ENCODE measurements at regions not wholly inside any gene's neighbourhood (a gene's known extent, or its start where the extent isn't known, plus 50 kb on each side); places are given as distances from the start of the nearest gene placed in this dataset.

DNA sequence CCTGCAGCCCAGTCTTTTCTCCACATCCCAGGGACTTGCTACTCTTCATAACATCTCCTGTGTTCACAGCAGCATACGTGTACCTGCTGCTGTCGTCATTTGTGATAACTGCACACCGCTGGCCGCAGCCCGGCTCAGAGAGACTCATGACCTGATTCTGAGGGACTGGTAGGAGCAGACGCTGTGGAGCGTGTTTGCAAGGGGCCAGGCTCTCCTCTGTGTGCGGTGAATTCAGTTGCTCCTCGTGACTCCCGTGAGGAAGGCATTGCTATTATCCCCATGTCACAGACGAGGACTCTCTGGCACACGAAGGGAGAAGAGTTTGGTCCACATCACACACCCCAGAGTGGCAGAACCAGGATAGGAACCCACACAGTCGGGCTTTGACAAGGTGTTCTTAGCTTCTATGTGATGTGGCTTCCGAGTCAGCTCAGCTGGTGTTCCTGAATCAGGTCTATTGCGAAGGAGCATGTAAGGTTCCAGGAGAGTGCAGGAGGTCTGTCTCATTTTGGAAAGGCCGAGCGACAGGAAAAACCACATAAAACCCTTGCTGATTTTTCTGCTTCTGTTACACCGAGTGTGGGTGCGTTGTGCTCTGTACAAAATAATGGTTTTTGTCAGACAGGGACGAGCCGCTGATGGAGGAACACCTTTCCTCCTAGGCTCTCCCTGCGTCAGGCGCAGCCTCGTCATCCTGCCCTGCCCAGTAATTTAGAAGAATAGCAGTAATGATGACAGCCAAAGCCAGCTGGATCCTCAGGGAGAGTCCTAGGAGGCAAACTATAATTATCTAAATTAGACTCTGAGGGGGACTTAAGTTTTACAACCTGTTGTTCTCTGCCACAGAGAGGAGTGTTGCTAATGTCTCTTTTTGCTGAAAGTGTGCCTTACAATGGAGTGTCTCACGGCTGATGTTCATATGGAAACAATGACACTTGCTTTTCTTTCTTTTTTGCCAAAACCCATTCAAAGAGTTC is 157.5 kb upstream of the RGMA start:
- no peaks in the 10 kb centered on the region for H3K36me3 Mint-ChIP-seq (ENCODE audit: low read depth)
- H3K4me3 Mint-ChIP-seq: no peak overlapping the region
- DNase-seq (no peak), ATAC-seq (ENCODE audit: low read depth) (no peak)
- no peak overlapping the region for H3K27ac Mint-ChIP-seq
- TF ChIP-seq, protein P1, sequence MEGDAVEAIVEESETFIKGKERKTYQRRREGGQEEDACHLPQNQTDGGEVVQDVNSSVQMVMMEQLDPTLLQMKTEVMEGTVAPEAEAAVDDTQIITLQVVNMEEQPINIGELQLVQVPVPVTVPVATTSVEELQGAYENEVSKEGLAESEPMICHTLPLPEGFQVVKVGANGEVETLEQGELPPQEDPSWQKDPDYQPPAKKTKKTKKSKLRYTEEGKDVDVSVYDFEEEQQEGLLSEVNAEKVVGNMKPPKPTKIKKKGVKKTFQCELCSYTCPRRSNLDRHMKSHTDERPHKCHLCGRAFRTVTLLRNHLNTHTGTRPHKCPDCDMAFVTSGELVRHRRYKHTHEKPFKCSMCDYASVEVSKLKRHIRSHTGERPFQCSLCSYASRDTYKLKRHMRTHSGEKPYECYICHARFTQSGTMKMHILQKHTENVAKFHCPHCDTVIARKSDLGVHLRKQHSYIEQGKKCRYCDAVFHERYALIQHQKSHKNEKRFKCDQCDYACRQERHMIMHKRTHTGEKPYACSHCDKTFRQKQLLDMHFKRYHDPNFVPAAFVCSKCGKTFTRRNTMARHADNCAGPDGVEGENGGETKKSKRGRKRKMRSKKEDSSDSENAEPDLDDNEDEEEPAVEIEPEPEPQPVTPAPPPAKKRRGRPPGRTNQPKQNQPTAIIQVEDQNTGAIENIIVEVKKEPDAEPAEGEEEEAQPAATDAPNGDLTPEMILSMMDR (IDR thresholded peaks at IDR 0.05): no peak
- POLR2A ChIA-PET: no interaction called here
- no peaks in the 10 kb centered on the region for H3K9me3 Mint-ChIP-seq
- intact Hi-C loops (cut with micrococcal nuclease): no loop called here
- H3K27me3 Mint-ChIP-seq: no peaks in the 10 kb centered on the region
- CTCF ChIA-PET: no interaction called here
- H3K4me1 Mint-ChIP-seq: no peaks in the 10 kb centered on the region

DNA sequence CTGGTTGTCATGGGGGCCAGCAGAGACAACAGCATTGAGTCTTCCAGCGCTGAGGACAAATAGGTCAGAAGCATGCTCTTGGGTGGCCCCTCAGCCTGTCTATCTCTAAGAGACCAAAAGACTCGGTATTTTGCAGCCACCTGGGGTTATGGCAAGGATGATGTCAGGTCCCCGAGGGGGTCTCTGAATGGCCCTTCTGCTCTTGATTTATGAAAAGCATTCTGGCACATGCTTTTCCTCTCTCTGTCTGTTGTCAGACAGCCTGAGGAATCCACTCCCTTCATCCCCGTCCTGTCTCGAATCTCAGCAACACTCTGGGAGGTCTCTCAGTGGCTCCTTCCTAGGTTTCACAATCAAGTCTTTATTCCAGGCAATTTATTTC is 156.6 kb upstream of the RGMA start:
- H3K4me3 Mint-ChIP-seq: no peak overlapping the region
- no peaks in the 10 kb centered on the region for H3K36me3 Mint-ChIP-seq (ENCODE audit: low read depth)
- intact Hi-C loops (cut with micrococcal nuclease): no loop called here
- no peaks in the 10 kb centered on the region for H3K9me3 Mint-ChIP-seq
- POLR2A ChIA-PET: no interaction called here
- no peaks in the 10 kb centered on the region for H3K4me1 Mint-ChIP-seq
- no peaks in the 10 kb centered on the region for H3K27me3 Mint-ChIP-seq
- TF ChIP-seq, protein P1 (IDR thresholded peaks at IDR 0.05): no peak
- CTCF ChIA-PET: no interaction called here
- DNase-seq (no peak), ATAC-seq (ENCODE audit: low read depth) (no peak)
- no peak overlapping the region for H3K27ac Mint-ChIP-seq

DNA sequence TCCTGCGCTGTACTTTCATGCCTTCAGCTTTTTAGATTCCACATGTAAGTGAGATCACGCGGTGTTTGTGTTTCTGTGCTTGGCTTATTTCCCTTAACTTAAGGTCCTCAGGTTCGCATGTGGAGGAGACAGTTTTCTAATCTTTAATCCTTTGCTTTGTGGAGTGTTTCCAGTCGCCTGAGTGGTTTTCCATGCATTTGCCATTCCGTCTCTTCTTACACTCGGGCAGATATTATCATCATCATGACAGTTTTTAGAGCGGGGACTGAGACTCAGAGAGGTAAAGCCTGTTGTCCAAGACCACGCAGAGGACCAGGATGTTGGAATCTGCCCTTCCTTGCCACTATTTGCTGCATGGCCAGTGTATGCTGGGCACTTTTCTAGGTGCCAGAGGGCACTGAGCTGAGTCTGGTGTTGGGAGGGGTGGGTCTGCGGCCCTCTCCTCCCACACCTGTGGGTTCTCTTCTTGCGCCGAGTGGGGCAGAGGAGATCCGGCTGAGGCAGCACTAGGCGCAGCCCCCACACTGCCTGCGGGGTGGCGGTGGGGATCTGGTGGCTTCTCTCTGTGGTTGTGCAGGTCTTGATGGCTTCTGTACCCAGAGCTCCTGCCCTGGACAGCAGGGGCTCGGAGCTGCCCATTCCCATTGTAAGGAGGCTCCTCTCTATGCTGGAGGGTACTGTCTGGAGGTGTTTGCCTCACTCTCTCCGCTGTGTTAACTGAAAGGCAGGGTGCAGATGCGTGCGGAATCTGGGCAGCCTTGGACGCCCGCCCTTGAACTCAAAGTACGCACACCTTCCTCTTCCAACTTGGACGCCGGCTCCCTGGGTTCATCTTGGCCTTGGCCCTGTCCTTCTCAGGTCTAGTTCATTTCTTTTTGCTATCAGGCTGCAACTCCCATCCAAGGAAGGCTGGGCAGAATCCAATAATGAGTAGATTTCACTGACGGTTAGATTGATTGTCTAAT is 156.0 kb upstream of the RGMA start:
- Mint-ChIP-seq H3K36me3 (ENCODE audit: low read depth) (no peaks in the 10 kb centered on the region), H3K4me1 (no peaks in the 10 kb centered on the region), H3K27me3 (no peaks in the 10 kb centered on the region), H3K4me3 (no peak overlapping the region), H3K9me3 (no peaks in the 10 kb centered on the region), H3K27ac (no peak overlapping the region)
- intact Hi-C loops (cut with micrococcal nuclease): no loop called here
- ChIA-PET CTCF (no interaction called here), POLR2A (no interaction called here)
- ATAC-seq (ENCODE audit: low read depth) (no peak), DNase-seq (no peak)
- TF ChIP-seq, protein P1 (IDR thresholded peaks at IDR 0.05): no peak

DNA sequence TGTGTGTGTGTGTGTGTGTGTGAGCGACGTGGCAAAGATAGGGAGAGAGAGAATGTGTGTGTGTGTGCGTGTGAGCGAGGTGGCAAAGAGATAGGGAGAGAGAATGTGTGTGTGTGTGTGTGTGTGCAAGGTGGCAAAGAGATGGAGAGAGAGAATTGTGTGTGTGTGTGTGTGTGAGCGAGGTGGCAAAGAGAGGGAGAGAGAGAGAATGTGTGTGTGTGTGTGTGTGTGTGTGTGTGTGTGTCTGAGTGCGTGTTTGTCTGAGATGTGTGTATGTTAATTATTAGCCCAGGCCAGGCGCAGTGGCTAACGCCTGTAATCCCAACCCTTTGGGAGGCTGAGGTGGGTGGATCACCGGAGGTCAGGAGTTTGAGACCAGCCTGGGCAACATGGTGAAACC is 154.6 kb upstream of the RGMA start:
- Mint-ChIP-seq H3K4me3 (no peak overlapping the region), H3K9me3 (no peaks in the 10 kb centered on the region), H3K27me3 (peaks cover 2% of the 10 kb centered on the region), H3K27ac (no peak overlapping the region), H3K36me3 (ENCODE audit: low read depth) (no peaks in the 10 kb centered on the region), H3K4me1 (no peaks in the 10 kb centered on the region)
- intact Hi-C loops (cut with micrococcal nuclease): no loop called here
- CTCF ChIA-PET: no interaction called here
- no peak for ATAC-seq (ENCODE audit: low read depth)
- TF ChIP-seq, protein P1 (IDR thresholded peaks at IDR 0.05): no peak
- DNase-seq: no peak
- POLR2A ChIA-PET: no interaction called here

Measured in activated B cell treated with CpG ODN at 0.5 μM for 24 hours (primary cell).